HG03558 (cell line): ENCODE measurements at regions not wholly inside any gene's neighbourhood (a gene's known extent, or its start where the extent isn't known, plus 50 kb on each side); places are given as distances from the start of the nearest gene placed in this dataset.

Experiments
- ATAC-seq: cut with Tn5 transposase; IDR thresholded peaks from one replicate; pipeline ENCODE4 v1.9.1; 2021; ENCODE audit warnings: moderate number of reproducible peaks; ENCODE audit not compliant: unreplicated experiment; ENCODE audit errors: extremely low read depth

DNA sequence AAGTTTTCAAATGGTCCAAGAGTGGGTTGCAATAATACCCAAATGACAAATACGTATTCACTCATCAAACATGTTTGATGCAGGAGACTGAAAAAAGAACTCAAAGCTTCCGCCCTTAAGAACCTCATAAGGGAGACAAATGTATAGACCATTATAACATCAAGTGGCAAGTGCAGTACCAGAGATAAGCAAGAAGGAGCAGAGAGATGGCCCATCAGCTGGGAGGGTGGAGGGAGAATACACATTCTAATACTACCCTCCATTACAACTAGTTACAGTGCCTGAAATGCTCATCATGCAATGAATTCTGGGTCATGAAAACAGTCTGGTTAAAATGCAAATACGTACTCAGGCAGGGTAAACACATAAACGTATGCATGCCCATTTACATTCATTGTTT, 304.0 kb downstream of the SHQ1 start:
- no peak for ATAC-seq

DNA sequence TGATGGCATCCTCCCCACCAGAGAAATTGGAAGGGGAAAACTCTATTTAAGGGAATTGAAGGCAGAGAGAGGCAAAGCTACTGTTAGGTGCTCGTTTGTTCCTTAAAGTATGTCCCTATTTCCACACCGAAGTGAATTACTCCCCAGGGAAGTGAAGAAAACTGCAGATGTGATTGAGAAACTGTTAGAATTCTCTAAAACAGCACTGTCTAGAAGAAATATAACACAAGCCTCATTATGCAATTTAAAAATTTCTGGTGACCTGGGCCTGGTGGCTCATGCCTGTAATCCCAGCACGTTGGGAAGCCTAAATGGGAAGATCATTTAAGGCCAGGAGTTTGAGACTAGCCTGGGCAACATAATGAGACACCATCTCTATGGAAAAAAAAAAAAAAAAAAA, 305.0 kb downstream of the SHQ1 start:
- no peak for ATAC-seq

DNA sequence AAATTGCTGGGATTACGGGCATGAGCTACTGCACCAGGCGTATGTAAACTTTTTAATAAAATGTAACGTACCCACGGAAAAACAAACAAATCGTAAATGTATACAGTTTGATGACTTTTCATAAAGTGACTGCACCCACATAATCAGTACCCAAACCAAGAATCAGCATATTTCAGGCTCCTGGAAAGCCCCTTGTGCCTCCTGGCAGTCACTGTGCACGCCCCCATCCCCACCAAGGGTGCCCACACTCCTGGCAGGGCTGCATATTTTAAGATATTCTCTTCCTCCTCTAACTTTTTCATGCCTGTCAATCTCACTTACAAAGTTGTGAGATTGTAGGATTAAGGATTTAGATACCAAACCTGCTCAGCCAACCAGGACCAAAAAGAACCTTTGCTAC, 305.5 kb downstream of the SHQ1 start:
- ATAC-seq = no peak

DNA sequence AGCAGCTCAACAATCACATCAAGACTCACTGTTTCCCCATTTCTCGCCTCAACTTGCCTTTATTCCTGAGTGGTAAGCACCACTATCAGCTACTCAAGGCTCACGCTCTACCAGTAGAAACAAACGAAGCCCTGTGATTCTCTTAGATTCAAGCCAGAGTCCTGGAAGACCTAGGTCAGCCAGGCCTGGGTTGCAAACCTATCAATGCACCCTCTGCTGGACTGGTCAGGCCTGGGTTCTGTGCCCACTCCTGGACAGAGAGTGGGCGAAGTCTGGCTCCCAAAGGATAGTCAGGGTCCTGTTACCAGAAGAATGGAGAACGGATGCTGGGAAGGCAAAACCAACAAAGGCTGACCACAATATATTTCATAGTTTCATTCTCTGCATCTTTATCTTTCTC, 308.4 kb downstream of the SHQ1 start:
- ATAC-seq = no peak

DNA sequence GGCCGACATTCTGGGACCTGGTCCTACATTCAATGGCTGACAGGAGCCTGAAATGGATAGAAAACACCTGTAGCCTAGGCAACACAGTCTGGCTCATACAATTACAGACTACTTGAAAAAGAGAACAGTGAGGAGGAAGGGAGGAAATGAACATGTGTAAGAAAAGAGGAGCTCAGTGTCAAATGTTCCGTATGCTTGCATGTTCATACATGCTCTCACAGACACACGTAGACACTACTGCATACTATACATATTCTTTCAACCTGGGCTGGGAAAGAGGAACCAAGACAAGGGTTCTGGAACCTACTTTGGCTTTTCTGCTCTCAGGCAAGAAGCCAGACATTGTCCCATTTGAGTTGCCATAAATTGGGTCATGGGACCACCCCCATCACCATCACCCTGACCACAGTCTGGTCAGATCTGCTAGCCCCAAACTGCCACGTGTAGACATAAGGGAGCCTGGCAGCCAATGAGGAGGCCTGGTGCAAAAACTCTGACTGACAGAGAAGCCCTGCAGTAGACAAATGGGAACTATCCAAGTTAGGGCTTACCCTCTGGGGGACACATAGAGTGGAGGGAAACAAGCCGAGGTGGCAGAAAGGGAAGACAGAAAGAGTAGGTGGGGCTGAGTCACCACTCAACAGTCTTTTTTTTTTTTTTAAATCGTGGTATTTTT, 310.0 kb downstream of the SHQ1 start:
- peak; percentile 43 for ATAC-seq

DNA sequence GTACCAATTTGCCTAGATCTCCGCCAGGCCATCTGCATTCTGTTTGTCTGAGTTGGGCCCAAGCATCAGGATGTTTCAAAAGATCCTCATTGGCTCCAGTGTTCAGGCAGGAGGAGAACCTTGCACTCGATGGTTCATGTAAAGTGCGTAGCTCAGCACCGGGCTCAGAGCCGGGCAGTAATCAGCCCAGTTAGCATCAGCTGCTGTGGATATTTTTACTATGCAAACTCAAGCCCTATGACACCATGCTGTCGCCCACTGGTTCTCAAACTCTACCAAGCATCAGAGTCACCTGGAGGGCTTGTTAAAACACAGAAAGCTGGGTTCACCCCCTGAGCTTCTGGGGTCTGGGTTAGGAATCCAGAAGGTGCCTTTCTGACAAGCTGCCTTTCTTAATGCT, 310.8 kb downstream of the SHQ1 start:
- ATAC-seq = no peak

DNA sequence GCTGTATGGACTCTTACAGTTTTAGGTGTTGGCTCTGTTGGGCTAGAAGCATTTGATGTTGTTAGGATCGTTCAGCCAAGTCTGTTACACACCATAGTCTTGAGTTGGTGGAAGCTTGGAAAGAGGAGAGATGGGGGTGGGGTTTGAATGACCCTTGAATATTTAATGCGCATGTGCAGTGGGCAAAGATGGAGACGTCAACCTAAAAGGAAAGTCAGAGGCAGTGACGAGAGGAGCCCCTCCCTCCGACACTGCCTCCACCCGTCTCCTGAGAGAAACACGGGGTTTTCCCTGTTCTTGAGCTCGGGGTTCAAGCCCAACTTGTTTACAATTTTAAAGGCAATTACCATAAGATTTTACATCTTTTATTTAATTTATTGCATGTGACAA, 311.4 kb downstream of the SHQ1 start:
- no peak for ATAC-seq

DNA sequence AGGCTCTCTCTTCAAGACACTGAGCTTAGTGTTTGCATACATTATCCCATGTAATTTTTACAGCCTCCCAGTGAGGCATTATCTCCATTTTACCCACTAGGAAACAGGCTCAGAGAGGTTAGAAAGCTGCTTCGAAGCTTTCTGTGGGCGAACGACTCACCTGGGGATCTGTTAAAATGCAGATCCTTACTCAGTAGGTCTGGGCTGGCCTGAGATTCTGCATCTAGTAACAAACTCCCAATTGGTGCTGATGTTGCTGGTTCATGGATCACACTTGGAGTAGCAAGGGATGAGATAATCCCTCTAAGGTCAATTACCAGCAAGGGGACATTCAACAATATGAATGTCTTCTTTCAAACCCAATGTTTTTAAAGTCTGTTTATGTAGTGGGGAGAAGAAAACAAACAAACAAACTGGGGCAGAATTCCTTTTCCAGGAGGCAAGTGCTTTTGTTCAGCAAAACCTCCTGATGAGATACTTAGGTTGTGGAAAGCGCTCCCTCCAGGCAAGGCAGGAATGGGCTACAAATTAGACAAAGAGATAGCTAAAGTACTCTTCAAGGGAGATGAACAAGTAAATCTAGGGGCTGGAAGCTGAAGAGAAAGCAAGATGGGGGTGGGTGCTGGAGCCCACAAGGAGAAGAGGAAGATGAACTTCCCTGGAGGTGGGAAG, 311.9 kb downstream of the SHQ1 start:
- ATAC-seq = no peak

DNA sequence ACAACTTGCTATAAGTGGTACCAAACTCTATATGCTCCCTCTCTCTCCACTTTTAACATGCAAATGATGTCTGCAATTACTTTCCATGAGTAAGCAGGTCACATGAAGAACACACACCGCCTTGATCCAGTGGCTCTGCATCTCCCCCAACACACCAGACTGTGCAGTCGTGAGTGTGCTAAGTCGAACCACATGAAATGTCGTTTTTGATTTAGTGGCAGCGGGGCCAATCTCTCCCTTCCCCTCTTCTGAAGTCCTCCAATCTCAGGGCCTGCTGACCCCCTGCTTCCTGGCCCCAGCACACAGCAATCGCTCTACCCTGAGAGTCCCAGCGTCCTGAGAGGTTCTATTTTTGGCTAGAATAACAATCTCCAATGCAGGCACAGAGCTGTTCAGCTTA, 312.5 kb downstream of the SHQ1 start:
- ATAC-seq = no peak

DNA sequence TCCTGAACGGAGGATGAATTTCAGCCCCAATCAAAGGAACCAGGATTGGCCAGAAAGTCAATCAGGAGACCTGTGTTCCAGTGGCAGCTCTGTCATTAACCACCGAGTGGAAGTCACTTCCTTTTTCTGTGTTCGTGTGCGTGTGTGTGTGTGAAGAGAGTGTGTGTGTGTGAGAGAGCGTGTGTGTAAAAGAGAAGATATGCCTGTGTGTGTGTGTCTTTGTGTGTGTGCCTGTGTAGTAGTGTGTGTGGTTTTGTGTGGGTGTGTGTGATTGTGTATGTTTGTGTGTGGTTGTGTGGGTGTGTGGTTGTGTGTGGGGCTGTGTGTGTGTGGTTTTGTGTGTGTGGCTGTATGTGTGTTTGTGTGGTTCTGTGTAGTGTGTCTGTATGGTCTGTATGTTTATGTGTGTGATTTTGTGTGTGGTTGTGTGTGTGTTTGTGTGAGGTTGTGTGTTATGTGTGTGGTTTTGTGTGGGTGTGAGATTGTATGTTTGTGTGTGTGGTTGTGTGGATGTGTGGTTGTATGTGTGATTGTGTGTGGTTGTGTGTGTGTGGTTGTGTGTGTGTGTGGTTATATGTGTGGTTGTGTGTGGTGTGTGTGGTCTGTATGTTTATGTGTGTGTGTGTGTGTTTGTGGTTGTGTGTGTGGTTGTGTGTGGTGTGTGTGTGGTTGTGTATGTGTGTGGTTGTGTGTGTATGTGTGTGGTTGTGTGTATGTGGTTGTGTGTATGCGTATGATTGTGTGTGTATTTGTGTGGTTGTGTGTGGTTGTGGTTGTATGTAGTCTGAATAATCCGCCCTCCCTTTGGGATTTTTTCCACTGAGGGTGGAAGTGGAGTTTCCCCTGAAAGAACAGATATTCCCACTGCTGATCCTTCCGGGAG, 314.4 kb downstream of the SHQ1 start:
- no peak for ATAC-seq

DNA sequence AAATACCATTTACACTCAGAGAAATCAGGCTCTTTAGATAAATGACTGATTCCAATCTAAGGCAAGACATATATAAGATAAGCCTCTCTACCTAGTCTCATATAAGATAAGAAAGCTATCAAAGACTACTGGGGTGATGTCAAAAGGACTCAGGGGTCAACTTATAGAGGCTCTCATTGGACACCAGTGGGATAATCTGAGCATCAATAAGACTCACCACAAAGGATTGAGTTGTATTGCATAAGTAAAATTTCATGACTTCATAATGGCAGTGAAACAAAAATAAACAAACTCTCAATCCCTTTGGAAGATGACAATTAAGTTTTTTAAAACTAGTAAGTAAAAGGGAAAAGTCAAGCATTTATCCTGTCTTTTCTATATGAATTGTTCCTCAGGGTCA, 317.8 kb downstream of the SHQ1 start:
- ATAC-seq = no peak

DNA sequence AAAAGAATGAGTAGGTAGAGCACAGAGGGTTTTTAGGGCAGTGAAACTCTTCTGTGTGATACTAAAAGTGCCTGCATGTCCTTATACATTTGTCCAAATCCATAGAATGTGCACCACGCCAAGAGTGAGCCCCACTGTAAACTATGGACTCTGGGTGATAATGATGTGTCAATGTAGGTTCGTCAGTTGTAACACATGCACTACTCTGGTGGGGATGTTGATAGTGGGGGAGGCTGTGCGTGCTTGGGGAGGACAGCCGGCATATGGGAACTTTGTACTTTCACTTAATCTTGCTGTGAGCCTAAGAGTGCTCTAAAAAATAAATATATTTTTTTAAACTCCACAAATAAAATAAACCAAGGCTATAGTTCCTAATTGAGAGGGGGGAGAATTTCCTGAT, 319.2 kb downstream of the SHQ1 start:
- no peak for ATAC-seq

DNA sequence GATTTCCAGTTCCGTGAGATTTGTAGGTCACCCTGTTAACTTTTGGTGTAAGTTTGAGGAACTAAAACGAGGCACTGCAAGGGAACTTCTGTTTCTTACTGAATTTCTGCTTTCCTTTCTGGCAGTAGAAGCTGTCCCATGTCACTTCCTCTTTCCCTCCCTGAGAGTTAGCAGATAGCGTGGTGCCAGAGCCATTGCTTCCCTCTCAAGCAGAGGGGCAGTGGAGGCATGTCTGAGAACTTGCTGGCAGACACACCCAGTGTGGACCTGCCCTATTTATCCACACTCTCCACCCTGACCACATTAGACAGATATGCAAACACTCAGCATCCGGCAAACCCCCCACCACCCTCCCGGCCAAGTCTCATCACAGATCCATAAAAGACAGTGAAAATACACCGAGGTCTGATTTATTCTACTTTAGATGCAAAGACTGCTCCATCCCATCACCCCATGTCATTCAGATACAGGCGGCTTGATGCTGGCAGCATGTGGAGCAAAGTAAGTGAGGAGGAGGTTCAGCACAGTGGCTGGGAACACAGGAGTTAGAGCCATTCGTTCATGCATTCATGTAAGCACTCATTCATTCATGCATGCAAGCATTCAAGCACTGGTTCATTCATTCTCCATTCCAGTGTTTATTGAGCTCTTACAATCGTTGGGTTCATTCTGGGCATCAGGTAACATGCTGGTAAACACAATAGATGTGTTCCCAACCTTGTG, 324.7 kb downstream of the SHQ1 start:
- ATAC-seq = no peak

DNA sequence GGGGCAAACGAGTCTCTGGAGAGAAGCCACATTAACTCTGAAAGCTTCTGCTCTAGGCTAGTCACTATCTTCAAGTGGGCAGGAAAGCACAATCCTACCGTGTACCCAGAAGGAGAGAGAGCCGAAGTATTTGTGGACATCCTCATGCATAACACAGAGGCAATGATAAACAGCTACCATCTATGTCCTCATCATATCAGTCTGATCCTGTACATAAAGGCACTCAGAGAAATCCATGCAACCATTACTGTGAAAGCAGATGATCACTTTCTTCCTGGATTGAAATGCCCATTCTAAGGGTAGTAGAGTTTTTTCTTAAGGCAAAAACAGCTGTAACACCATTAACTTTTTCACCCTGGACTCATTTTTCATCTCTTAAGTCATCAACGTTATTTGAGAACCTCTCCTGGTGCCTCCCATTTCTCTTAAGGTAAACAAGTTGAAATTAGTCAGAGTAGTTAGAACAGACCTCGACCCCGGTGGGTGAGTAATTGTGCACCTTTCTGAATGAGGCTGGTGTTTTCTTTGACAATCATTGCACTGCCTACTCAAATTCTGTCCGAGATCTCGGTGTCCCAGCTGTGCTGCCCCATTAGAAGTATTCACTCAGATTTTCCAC, 327.4 kb downstream of the SHQ1 start:
- ATAC-seq = peak; percentile 54

DNA sequence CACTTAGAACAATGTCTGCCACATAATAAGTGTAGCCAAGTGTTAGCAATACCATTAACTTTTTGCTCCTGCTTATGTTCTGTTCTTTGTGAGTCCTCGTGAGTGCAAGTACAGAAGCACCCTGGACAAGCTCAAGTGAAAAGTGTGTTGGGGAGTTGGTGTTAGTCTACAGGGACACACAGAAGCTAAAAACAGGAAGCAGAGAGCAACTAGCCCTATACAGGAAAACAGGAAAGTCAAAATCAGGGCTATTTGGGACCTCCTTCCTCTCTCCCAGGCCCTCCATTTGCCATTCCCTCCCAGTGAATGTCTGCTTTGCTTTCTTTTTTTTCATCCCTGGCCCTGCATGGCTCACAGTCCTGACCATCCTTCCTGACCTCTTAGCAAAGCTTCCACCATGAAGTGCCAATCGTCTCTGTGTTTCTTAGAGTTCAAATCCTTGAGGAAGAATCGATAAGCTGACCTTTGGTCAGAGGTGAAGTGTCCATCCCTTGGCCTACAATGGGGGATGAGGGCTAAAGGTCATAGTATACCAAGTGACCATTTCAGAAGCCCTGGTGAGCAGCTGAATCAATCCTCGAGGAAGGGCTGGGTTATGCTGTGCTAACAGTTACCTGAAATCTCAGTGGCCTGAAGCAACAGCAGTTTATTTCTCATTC, 328.2 kb downstream of the SHQ1 start:
- no peak for ATAC-seq

DNA sequence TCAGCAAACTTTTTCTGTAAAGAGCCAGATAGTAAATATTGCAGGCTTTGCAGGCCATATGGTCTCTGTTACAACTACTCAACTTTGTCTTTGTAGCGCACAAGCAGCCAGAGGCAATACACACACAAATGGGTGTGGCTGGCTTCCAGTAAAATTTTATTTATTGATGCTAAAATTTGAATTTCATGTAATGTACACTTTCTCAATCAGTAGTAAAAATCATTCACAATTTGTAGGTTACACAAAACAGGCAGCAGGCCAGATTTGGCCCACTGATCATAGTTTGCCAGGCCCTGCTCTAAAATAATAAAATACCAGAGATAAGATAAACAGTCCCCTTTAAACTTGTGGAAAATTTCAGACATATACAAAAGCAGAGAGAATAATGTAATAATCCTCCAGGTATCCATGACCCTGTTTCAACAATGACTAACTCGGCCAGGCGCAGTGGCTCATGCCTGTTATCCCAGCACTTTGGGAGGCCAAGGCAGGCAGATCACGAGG, 330.3 kb downstream of the SHQ1 start:
- ATAC-seq = no peak

DNA sequence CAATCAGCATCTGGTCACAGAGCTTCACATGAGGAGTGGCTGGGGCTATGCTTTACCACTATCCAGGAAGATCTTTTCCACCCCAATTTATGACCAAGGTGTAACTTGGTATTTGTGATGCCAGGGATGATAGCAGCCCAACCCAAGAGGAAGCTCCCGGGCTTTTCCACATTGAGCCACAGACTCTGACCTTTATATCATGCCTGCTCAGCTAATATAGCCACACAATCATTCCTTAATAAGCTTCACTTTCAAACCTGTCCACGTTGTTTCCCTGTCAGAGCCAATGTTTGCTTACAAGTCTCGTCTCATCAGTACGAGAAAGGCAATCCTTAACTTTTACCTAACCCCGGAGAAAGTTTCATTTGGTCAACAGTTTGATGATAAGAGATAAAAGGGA, 330.9 kb downstream of the SHQ1 start:
- no peak for ATAC-seq

DNA sequence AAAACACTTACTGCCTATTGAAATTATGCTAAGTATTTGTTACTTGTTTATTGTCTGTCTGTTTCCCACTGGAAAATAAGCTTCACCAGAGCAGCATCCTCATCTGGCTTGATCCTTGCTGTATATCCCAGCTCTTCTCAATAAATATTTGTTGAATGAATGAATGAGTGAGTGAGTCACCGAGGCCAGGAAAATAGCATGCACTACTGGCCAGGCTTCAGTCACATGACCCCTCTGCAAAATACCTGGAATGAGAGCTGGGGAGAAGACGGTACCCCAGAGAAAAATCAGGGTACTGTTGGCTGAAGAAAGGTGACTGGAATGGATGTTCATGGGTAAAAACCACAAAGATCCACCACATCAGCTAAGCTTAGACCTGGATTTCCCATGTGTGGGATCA, 331.9 kb downstream of the SHQ1 start:
- no peak for ATAC-seq

DNA sequence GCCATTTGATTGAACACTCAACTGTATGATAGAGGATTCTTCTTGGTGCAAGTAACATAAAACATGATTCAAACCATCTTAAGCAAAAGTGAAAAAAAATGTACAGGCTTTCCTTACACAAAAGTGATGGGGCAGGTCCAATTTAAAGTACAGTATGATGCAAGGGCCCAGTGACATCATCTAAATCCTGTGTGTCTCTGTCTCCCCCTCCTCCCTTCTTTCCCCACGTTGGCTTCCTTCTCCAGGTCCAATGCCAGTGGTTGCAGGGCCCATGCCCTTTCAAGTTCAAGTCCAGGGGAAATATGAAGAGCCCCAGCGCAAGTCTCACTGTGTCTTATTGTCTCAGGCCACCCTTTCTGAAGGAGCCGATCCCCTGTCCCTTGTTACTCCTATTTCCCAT, 332.3 kb downstream of the SHQ1 start:
- ATAC-seq = no peak

DNA sequence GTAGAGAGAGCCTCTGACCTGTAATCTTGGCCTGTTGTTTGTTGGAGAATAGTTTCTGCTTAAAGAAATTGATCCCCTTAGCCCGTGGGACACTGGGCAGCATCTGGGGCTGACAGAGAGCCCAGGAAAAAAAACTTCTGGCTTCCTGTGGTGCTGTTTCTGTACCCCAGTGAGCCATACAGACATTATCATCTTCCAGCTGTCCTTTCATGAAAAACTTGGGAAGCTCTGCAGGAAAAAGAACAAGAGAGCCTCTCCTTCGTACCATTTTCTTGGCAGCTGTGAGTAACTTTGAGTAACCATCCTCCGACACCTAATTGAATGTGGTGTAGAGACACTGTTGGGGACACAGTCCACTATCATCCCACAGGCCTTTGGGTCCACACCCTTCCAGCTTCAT, 333.0 kb downstream of the SHQ1 start:
- no peak for ATAC-seq
